HG02981 (cell line): ENCODE measurements at regions not wholly inside any gene's neighbourhood (a gene's known extent, or its start where the extent isn't known, plus 50 kb on each side); places are given as distances from the start of the nearest gene placed in this dataset.

Experiments used
- ATAC-seq: cut with Tn5 transposase; IDR thresholded peaks from one replicate; pipeline ENCODE4 v1.9.1; 2021; ENCODE audit warnings: mild to moderate bottlenecking, moderate library complexity; ENCODE audit not compliant: unreplicated experiment

- ATAC-seq, result no peak
These were observed 225.9 kb downstream of the TTLL7 start for GRCh38 chr1:83773059-83773458.

DNA sequence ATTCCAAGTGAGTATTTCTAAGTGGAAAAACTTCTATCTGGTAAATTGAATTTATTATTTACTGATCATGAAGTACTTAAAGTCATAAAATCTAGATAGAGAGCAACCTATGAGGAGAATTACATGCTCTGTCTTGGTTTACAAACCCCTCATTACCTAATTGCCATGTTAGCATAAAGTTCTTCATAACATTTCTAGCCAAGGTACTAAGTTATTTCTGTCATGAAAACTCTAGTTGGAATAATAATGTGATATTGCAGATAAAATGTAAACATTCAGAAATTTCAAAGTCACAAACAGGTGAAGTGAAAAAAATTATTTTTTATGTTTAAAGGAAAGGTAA, 228.6 kb downstream of the TTLL7 start:
- no peak for ATAC-seq

DNA sequence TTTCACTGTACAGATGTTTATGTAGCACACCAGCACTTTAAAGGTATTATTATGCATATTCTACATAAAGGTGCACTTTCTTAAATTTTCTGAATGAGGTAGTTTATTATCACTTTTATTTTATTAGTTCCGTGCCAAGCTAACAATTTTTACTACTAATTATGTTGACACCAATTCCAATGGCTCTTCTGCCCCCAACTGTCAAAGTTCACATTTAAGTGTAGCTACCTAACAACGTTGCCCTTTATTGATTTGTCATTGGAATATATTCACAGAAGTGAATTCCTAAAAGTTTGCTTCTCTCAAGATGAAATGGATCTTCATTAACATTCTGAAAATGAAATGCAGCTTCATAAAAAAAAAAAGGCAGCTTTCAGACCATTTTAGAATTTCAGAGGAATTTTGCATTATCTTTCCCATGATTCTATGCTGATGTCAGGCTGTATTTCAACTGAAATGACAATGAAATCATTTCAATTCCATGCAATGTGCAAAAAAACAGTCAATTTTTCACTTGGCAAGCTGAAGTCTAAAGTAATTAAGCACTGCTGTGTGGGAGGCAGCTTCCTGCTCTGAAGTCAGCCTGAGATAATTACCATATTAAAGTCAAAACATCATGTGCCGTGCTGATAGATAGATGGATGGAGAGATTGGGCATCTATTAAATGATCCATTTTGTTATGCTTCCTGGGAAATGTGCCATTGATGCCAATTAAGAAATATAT, 229.2 kb downstream of the TTLL7 start:
- no peak for ATAC-seq

DNA sequence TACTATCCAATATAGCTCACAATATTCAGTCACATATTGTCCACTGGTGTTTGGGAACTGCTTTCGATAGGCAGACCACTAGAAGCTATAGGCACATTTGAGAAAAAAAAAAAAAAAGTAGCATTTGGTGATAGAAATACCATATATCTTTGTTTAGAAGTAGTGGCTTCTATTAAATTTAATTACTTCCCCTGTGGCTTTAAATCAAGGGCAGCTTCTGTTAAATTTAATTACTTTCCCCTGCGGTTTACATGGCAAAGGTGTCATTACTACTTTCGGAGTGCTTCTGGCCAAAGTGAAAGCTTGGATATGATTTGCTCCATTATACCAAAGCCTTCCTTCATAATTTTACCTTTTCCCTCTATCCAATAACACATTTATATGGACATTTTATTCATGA, 229.9 kb downstream of the TTLL7 start:
- no peak for ATAC-seq

- no peak for ATAC-seq
These were observed 232.7 kb downstream of the TTLL7 start for GRCh38 chr1:83766241-83766691.

GRCh38 chr1:83765125-83765524, 233.8 kb downstream of the TTLL7 start:
- no peak for ATAC-seq

DNA sequence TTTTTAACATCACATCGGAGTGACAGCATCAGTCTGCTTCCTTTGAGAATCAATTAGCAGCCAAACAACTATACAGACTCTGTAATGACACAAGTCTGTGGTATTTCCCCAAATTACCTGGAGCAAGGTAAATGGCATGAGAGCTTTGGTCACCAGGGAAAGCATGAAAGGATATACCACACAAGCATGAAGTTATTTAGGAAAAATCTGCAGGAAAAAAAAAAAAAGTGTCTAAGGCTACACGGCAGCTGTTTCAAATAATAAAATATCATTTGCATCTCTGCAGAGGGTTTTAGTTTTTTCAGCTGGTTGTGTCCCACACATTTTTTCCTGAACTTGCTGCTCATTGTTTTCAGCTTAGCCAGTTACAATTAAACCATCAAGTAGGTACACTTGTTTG, 234.7 kb downstream of the TTLL7 start:
- no peak for ATAC-seq

- ATAC-seq, result no peak
These were observed 235.4 kb downstream of the TTLL7 start for GRCh38 chr1:83763361-83764095.

GRCh38 chr1:83762416-83762815, 236.5 kb downstream of the TTLL7 start:
- ATAC-seq, result no peak

GRCh38 chr1:83762039-83762365, 236.9 kb downstream of the TTLL7 start:
- ATAC-seq, result no peak

GRCh38 chr1:83761167-83762038, 237.5 kb downstream of the TTLL7 start:
- ATAC-seq, result peak; percentile 100

GRCh38 chr1:83760226-83761021, 238.5 kb downstream of the TTLL7 start:
- no peak for ATAC-seq

GRCh38 chr1:83756984-83757717, 241.8 kb downstream of the TTLL7 start:
- ATAC-seq, result no peak

DNA sequence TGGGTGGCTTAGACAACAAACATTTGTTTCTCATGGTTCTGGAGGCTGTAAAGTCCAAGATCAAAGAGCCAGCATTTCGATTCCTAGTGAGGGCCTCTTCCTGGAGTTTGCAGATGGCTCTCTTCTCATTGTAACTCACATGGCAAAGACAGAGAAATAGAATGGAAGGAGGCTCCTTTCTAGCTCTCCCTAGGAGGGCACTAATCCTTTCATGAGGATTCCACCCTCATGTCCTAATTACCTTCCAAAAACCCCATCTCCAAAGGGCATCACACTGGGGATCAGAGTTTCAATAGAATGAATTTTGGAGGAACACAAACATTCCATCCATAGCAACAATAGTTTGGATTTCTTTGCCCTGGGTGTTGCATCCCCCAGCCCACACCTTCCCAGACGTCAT, 247.3 kb downstream of the TTLL7 start:
- no peak for ATAC-seq

DNA sequence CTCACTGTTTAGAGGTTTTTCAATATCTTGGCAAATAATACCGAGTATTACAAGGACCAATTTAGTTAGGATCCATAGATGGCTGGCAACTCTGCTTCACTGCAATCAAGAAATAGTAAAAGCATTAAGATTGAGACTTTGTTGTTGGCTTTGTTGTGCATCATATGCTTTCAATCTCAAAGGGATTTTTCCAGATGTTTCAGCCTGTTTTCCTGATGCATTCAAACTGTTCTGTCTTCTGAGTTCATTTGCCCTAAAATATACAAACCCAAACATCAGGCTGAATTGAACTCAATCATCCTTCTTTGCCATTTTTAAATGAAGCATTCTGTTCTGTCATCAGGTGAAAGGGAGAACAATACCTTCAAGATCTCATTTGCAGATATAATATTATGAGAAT, 248.7 kb downstream of the TTLL7 start:
- no peak for ATAC-seq

- ATAC-seq, result no peak
These were observed 251.0 kb downstream of the TTLL7 start for GRCh38 chr1:83747853-83748482.

DNA sequence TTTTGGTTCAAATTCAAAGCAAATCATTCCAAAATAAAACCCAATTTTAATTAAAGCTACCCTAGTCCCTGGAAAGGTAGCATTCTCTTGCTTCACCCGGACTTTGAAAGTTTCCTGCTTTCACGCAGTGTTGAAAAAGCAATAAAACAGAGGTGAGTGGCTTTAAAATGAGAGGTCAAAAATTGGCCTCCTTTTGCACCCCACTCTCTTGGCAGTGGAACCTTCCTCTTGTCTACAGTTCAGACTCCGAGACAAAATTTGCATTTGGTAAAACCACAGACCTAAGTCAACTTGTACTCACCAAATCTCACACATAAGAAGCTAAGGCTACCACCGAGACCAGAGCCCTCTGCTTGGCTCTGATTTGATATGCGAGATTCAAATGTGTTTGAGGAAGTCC, 252.7 kb downstream of the TTLL7 start:
- peak; percentile 63 for ATAC-seq

- no peak for ATAC-seq
These were observed 256.5 kb downstream of the TTLL7 start for GRCh38 chr1:83742446-83742845.

DNA sequence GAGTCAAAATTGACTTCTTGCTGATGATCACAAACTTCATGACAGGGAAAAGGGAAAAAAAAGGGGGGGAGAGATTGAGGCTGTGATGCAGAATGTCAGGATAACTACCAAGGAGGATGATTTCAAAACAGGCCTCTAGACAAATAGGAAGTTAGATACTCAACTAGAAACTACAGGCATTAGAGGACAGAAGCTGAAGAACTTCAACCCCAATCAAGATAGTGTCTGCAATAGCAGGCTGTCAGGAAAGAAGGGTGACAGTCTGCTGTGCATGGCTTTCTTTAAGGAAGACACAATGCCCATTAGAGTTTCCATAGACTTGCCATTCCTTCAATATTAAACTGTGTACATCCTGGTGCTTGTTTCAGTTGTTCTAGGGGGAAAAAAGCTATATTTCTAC, 257.2 kb downstream of the TTLL7 start:
- ATAC-seq, result no peak

DNA sequence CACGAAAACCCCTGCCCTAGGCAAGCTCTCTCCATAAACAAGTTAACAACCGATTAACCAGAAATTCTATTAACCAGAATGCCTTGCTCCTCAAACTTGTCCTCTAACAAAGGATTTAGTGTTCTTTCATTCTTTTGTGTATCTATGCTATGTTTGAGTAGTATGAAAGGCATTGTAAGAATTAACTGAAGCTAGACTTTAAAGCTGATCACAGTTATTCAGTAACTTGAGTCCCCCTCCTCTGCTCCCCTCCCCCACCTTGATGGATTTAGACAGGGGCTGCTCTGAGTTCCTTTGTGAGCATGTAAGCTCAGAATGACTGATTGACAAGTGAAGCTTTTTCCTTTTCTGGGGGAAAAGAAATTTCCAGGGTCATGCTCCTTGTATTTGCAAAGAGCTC, 257.6 kb downstream of the TTLL7 start:
- ATAC-seq, result no peak
